Activated naive CD4-positive, alpha-beta T cell treated with anti-CD3 and anti-CD28 coated beads, Interleukin-2, amount 50 U/mL, for 72 hours (primary cell): ENCODE measurements at regions not wholly inside any gene's neighbourhood (a gene's known extent, or its start where the extent isn't known, plus 50 kb on each side); places are given as distances from the start of the nearest gene placed in this dataset.
"Not testable (repeated sequence)": the region's sequence is repeated elsewhere in the genome, so short reads cannot be mapped to it uniquely, and the experiment has no call there.

ENCODE experiments used
- ATAC-seq, 2 donors: fragments of 150-1000 bp; cut with Tn5 transposase; 2 replicates each; pipeline ENCODE4 v1.10.0; 2021; ENCODE audit warnings: mild to moderate bottlenecking in 2 of 2, moderate library complexity in 2 of 2
- DNase-seq, 2 donors: peaks; one replicate each; pipeline ENCODE4 v3.0.0; 2021 to 2022; ENCODE audit warnings: low spot score in 2 of 2
- H3K27ac Mint-ChIP-seq, 2 donors: one replicate each; pipeline ENCODE4 v1.8.0; 2022; ENCODE audit warnings: mild to moderate bottlenecking in 2 of 2, mixed read lengths in 2 of 2
- H3K36me3 Mint-ChIP-seq, 2 donors: one replicate each; pipeline ENCODE4 v1.8.0; 2022; ENCODE audit warnings: mixed read lengths in 2 of 2
- H3K9me3 Mint-ChIP-seq, 2 donors: one replicate each; pipeline ENCODE4 v1.8.0; 2022; ENCODE audit warnings: mixed read lengths in 2 of 2

GRCh38 chr13:40344270-40345148, 321.9 kb downstream of the FOXO1 start:
- no peaks in the 10 kb centered on the region for H3K36me3 Mint-ChIP-seq
- peak overlapping the region in 1 of 2 donors; percentile 42 for H3K27ac Mint-ChIP-seq
- DNase-seq (no peak), ATAC-seq (no peak)
- no peaks in the 10 kb centered on the region for H3K9me3 Mint-ChIP-seq

DNA sequence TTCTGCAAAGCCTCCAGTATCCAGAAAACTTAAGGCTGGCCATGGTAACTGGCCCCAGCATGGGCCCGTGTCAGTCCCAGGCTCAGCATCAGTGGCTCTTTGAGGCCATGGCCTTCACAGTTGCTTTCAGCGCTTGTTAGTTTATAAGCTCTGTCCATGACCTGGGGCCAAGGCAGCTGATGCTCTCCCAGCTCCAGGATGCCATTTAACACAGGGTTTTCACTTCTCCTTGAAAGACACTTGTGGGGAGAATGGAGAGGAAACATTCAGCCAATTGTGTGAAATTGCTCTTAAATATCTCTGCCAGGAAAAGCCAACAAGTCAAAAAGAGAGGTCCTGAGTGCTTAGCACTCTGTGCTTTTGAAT, 321.3 kb downstream of the FOXO1 start:
- ATAC-seq (no peak), DNase-seq (no peak)
- H3K9me3 Mint-ChIP-seq: no peaks in the 10 kb centered on the region
- no peak overlapping the region for H3K27ac Mint-ChIP-seq
- H3K36me3 Mint-ChIP-seq: no peaks in the 10 kb centered on the region

- Mint-ChIP-seq H3K36me3 (no peaks in the 10 kb centered on the region), H3K27ac (no peak overlapping the region), H3K9me3 (no peaks in the 10 kb centered on the region)
- DNase-seq: no peak
- ATAC-seq: no peak
Observed at GRCh38 chr13:40345654-40346372, 320.6 kb downstream of the FOXO1 start.

DNA sequence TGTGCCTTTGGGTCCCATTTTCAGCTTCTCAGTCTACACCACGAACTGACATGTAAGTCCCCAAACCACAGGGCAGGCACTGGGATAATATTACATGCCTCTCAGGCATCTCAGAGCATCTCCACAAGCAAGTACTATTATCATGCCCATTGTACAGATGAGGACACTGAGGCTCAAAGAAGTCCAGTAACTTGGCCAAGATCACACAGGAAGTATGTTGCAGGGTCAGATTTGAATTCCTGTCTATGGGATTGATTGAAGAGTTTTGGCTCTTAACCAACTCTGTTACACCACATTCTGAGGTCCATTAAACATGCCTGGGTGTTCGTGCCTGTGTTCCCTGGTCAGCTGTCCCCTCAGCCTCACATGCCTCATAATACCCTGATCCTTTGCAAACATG, 319.8 kb downstream of the FOXO1 start:
- no peak for ATAC-seq
- no peaks in the 10 kb centered on the region for H3K36me3 Mint-ChIP-seq
- DNase-seq: no peak
- H3K27ac Mint-ChIP-seq: no peak overlapping the region
- no peaks in the 10 kb centered on the region for H3K9me3 Mint-ChIP-seq

DNA sequence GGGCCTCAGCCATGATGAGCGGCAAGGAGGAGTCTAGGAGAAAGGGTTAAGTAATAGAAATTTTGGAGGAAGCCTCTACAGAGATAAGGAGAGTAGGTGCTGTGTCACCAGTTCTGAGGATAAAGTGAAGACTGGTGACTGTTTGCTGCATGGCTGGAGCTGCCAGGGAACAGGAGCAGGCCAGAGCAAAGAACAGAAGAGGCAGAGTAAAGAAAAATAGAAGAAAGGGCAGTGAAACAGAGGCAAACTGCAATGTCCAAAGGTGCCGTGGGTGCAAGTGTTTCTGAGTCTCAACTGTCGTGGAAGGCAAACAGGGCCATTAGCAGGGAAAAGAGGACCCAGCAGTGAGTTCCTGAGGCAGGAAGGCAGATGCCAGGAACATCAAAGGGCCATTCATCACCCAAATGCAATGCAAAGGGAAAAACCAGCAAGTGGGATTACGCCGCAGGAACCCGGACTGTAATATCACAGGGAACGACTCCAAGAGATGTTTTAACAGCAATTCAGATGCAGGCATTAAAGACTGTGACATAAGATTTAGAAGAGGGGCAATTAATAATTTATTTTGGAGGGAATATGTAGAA, 318.3 kb downstream of the FOXO1 start:
- H3K27ac Mint-ChIP-seq: peak overlapping the region in 1 of 2 donors; percentile 41
- H3K36me3 Mint-ChIP-seq: no peaks in the 10 kb centered on the region

GRCh38 chr13:40350283-40350992, 316.0 kb downstream of the FOXO1 start:
- Mint-ChIP-seq H3K27ac (no peak overlapping the region), H3K36me3 (no peaks in the 10 kb centered on the region), H3K9me3 (no peaks in the 10 kb centered on the region)
- ATAC-seq: no peak
- no peak for DNase-seq

More for the DNA sequence above, 318.3 kb downstream of the FOXO1 start:
- DNase-seq (no peak), ATAC-seq (no peak)
- H3K9me3 Mint-ChIP-seq: no peaks in the 10 kb centered on the region

DNA sequence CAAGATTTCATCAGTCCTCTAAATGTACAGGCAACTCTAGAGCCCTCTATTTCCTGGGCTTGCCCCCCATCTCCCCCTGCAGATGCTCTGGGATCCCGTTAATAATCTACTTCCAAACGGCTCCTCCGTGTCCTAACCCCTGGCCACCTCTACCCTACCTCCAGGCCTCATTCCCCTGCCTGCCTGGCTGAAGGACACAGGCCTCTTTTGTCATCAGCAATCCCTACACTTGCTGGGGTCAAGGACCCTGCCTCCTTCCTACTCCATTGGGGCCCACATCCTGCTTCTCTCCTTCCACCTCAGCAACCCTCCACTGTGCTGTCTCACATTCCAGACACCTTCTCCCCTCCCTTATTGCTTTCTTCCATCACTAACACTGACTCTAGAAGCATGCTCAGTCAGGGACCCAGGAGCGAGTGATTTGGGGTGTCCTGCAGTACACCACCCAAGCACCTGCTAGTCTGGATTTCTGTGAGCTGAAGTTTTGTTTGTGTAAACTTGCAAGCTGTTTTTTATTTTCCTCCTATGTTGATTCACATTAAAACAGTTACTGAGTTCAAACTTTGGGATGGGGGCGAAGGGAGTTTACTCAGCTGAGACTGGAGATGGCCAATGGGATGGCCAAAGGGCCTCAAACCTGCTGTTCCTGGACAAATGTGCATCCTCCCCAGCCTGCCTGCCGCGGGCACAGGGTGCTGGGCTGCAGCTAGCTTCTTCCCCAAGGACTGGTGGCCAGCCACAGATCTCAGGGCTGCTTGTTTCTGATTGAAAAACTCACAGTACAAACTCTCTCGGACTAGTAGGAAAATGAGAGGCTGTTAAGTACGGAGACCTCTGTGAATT, 314.7 kb downstream of the FOXO1 start:
- no peaks in the 10 kb centered on the region for H3K36me3 Mint-ChIP-seq
- H3K27ac Mint-ChIP-seq: no peak overlapping the region
- no peaks in the 10 kb centered on the region for H3K9me3 Mint-ChIP-seq
- no peak for ATAC-seq
- no peak for DNase-seq

- H3K27ac Mint-ChIP-seq: no peak overlapping the region
- H3K36me3 Mint-ChIP-seq: no peaks in the 10 kb centered on the region
- no peak for ATAC-seq
- DNase-seq: no peak
- no peaks in the 10 kb centered on the region for H3K9me3 Mint-ChIP-seq
Observed at GRCh38 chr13:40352380-40352778, 314.1 kb downstream of the FOXO1 start.

GRCh38 chr13:40352802-40353562, 313.5 kb downstream of the FOXO1 start:
- Mint-ChIP-seq H3K9me3 (no peaks in the 10 kb centered on the region), H3K36me3 (no peaks in the 10 kb centered on the region), H3K27ac (no peak overlapping the region)
- ATAC-seq (no peak), DNase-seq (no peak)

- ATAC-seq (peak; percentile 57 to 69), DNase-seq (no peak)
- Mint-ChIP-seq H3K27ac (no peak overlapping the region), H3K36me3 (no peaks in the 10 kb centered on the region), H3K9me3 (no peaks in the 10 kb centered on the region)
Observed at GRCh38 chr13:40355126-40355724, 311.2 kb downstream of the FOXO1 start.

GRCh38 chr13:40356011-40356410, 310.4 kb downstream of the FOXO1 start:
- H3K9me3 Mint-ChIP-seq: no peaks in the 10 kb centered on the region
- no peaks in the 10 kb centered on the region for H3K36me3 Mint-ChIP-seq
- no peak for ATAC-seq
- DNase-seq: no peak
- no peak overlapping the region for H3K27ac Mint-ChIP-seq

- not testable (repeated sequence) for H3K36me3 Mint-ChIP-seq, DNase-seq, ATAC-seq, H3K9me3 Mint-ChIP-seq, H3K27ac Mint-ChIP-seq
Observed at GRCh38 chr13:40356458-40356857, 310.0 kb downstream of the FOXO1 start.

GRCh38 chr13:40362502-40362901, 303.9 kb downstream of the FOXO1 start:
- no peaks in the 10 kb centered on the region for H3K9me3 Mint-ChIP-seq
- ATAC-seq (peak in 1 of 2 donors; percentile 22), DNase-seq (no peak)
- peaks cover 0 to 9% of the 10 kb centered on the region in 2 donors for H3K36me3 Mint-ChIP-seq
- H3K27ac Mint-ChIP-seq: no peak overlapping the region

DNA sequence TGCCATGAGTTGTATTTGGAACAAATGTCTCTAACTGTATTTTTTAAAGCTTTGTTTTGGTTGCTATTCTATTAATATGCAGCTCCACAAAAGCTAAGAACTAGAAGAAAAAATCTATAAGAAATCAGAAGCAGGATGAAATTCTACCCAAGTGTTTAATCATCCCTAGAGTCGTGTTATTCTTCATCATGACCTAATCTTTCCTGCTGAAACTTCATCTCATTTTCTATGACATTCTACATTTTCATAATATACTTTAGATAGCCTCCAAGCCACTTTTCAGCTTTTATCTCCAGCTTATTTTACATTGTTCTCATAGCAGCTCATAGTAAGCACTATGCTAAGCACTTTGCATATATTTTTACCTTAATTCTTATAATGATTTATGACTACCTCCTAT, 302.8 kb downstream of the FOXO1 start:
- DNase-seq: no peak
- Mint-ChIP-seq H3K27ac (no peak overlapping the region), H3K36me3 (peaks cover 0 to 9% of the 10 kb centered on the region in 2 donors), H3K9me3 (no peaks in the 10 kb centered on the region)
- ATAC-seq: peak; percentile 61 to 92

- Mint-ChIP-seq H3K36me3 (peaks cover 0 to 9% of the 10 kb centered on the region in 2 donors), H3K9me3 (no peaks in the 10 kb centered on the region), H3K27ac (no peak overlapping the region)
- DNase-seq (no peak), ATAC-seq (no peak)
Observed at GRCh38 chr13:40366119-40366518, 300.3 kb downstream of the FOXO1 start.
